A549 (cell line): ENCODE measurements at regions not wholly inside any gene's neighbourhood (a gene's known extent, or its start where the extent isn't known, plus 50 kb on each side); places are given as distances from the start of the nearest gene placed in this dataset.

ENCODE experiments used
- CTCF ChIP-seq: fragments of >200 bp; sonication (Bioruptor Twin); formaldehyde crosslinking; IDR thresholded peaks from 3 replicates; pipeline ENCODE4 v1.5.1; 2016
- EP300 ChIP-seq, 2 experiments: fragments of >200 bp; sonication (Bioruptor Twin); formaldehyde crosslinking; IDR thresholded peaks; 2 replicates in 1 of 2; 3 replicates in 1 of 2; pipeline ENCODE4 v1.6.1; 2016 to 2017
- JUN ChIP-seq, 2 experiments: fragments of >200 bp; sonication (Bioruptor Twin); formaldehyde crosslinking; IDR thresholded peaks; 2 replicates in 1 of 2; 3 replicates in 1 of 2; pipeline ENCODE4 v1.6.1; 2016 to 2017
- MAX ChIP-seq: IDR thresholded peaks from 2 replicates; pipeline ENCODE4 v1.6.1; 2012
- POLR2A ChIP-seq: IDR thresholded peaks from 2 replicates; pipeline ENCODE4 v1.6.1; 2012; ENCODE audit warnings: mild to moderate bottlenecking, low read length
- POLR2AphosphoS2 ChIP-seq: conservative IDR thresholded peaks from 2 replicates; pipeline ENCODE4 v1.6.1; 2012; ENCODE audit warnings: low read length, improper control_type of control experiment, inconsistent platforms
- RARB ChIP-seq: fragments of 250-450 bp; sonication (Bioruptor Pico); IDR thresholded peaks from 2 replicates; pipeline ENCODE4 v1.8.0; 2021; ENCODE audit warnings: mild to moderate bottlenecking, moderate library complexity
- RFX5 ChIP-seq: fragments of 450-650 bp; IDR thresholded peaks from 2 replicates; pipeline ENCODE4 v1.7.1; 2014; ENCODE audit warnings: antibody characterized with exemption, mild to moderate bottlenecking, moderate library complexity
- RNF2 ChIP-seq: fragments of 200-600 bp; sonication (generic); IDR thresholded peaks from 2 replicates; pipeline ENCODE4 v1.6.1; 2016; ENCODE audit warnings: low read depth, mild to moderate bottlenecking, antibody characterized with exemption, moderate library complexity, borderline replicate concordance
- SREBF2 ChIP-seq: fragments of 450-650 bp; IDR thresholded peaks from 2 replicates; pipeline ENCODE4 v1.6.1; 2014; ENCODE audit warnings: mild to moderate bottlenecking, moderate library complexity
- USF2 ChIP-seq: fragments of 450-650 bp; IDR thresholded peaks from 2 replicates; pipeline ENCODE4 v1.6.1; 2014; ENCODE audit warnings: antibody characterized with exemption

GRCh38 chr6:71478834-71479541, 190.4 kb downstream of the OGFRL1 start:
- TF ChIP-seq RARB = no peak
- TF ChIP-seq RFX5 = no peak
- no peak for TF ChIP-seq POLR2AphosphoS2
- TF ChIP-seq EP300 (IDR thresholded peaks at IDR 0.05) = no peak
- TF ChIP-seq SREBF2 = no peak
- TF ChIP-seq USF2 = no peak
- TF ChIP-seq JUN (IDR thresholded peaks at IDR 0.05) = no peak
- no peak for TF ChIP-seq CTCF
- no peak for TF ChIP-seq RNF2
- TF ChIP-seq POLR2A = no peak
- TF ChIP-seq MAX = no peak
